ENCODE measurements at regions not wholly inside any gene's neighbourhood (a gene's known extent, or its start where the extent isn't known, plus 50 kb on each side); places are given as distances from the start of the nearest gene placed in this dataset.

DNA sequence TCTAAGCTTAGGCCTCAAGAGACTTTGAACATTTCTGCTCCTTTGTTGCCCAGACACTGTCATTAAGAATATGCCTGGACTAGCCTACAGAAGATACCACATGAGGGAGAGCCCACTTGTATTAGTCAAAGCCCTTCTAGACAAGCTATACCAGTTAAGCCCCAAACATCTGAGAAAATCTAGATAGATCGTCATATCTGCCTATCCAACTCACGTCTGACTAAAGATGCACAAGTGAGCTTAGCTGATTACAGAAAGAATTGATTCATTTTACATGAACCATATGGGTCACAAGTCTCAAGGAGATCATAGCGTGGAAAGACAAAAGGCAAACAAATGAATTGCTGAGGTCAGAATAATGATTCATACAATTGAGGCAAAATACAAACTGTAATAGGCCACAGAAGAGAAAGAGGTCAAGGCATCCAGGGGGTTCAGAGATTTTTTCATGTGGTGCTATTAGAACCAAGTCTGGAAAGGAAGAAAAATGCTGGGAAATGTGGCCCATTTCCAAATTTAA, 1155.5 kb upstream of the TENM4 start:
- Histone ChIP-seq H3K27me3 (no peaks in the 10 kb centered on the region), H3K27ac (no peak overlapping the region), H3K36me3 (replicated peaks in 1 of 2) (no peaks in the 10 kb centered on the region), H3K9me3 (replicated peaks in 1 of 3) (no peaks in the 10 kb centered on the region), H3K4me3 (no peak overlapping the region), H3K4me1 (replicated peaks in 1 of 2) (no peaks in the 10 kb centered on the region)
- TF ChIP-seq, protein P1, sequence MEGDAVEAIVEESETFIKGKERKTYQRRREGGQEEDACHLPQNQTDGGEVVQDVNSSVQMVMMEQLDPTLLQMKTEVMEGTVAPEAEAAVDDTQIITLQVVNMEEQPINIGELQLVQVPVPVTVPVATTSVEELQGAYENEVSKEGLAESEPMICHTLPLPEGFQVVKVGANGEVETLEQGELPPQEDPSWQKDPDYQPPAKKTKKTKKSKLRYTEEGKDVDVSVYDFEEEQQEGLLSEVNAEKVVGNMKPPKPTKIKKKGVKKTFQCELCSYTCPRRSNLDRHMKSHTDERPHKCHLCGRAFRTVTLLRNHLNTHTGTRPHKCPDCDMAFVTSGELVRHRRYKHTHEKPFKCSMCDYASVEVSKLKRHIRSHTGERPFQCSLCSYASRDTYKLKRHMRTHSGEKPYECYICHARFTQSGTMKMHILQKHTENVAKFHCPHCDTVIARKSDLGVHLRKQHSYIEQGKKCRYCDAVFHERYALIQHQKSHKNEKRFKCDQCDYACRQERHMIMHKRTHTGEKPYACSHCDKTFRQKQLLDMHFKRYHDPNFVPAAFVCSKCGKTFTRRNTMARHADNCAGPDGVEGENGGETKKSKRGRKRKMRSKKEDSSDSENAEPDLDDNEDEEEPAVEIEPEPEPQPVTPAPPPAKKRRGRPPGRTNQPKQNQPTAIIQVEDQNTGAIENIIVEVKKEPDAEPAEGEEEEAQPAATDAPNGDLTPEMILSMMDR (IDR thresholded peaks at IDR 0.05), result no peak
- no peak for TF ChIP-seq POLR2A (IDR thresholded peaks at IDR 0.05)
- 82 to 97% (median 88%) methylated on average over 3 of the region's 3 CpGs for WGBS, 4 donors
- no peak for DNase-seq
- intact Hi-C loops (cut with DNase I), result no loop called here

DNA sequence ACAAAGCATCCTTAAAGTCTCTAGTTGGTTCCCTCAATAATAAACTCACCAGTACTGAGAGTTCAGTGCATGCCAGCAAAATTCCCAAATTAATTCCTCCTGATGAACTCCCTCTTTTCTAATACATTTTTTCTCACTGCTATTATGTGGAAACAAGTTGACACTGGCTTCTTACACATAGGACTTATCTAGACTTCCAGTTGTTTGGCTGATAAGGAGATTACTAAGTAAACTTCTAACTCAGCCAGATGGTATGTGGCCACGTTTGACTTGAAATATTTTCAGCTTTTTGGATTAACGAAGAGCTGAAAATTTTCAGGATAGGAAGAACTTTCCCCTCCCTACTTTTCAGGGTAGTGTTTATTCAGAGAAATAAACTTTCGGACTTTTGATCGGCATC, 1154.2 kb upstream of the TENM4 start:
- no peak for DNase-seq
- 45 to 68% (median 56%) methylated on average over 4 of the region's 4 CpGs for WGBS, 4 donors
- no peaks in the 10 kb centered on the region for H3K9me3 ChIP-seq (replicated peaks in 1 of 3)
- no peaks in the 10 kb centered on the region for H3K27me3 ChIP-seq
- H3K36me3 ChIP-seq (replicated peaks in 1 of 2), result no peaks in the 10 kb centered on the region
- H3K4me1 ChIP-seq (replicated peaks in 1 of 2), result no peaks in the 10 kb centered on the region
- intact Hi-C loops (cut with DNase I), result no loop called here
- no peak overlapping the region for H3K27ac ChIP-seq
- H3K4me3 ChIP-seq, result no peak overlapping the region
- TF ChIP-seq, protein P1 (IDR thresholded peaks at IDR 0.05), result no peak
- TF ChIP-seq POLR2A (IDR thresholded peaks at IDR 0.05), result no peak

DNA sequence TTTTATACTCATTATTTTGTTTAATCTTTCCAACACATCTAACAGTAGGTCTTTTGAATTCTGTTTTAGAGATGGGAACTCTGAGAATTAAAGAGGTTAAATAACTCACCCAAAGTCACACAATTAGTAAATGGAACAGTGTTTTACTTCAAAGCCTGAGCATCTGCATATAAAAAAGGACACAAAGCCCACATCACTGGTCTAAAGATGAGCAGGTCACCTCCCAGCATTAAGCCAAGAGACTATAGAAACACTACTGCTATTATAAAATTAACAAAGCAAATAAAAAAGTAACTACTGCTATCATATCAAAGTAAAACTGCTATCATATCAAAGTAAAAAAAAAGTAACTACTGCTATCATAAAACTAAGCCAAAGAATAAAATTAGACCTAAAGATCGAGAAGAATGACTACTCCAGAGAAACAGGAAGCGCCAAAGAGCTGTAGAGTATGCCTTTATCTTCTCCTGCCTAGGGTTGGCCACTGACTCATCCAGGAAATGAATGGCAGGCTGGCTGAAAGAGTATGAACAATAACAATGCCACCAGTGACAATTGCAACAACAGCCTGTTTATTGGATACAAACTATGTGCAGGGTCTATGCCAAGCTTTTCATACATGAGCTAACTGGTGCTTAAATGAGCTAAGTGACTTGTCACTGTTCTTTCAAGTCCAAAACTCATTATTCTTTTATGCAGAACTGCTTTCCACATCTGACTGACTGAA, 1153.0 kb upstream of the TENM4 start:
- TF ChIP-seq POLR2A (IDR thresholded peaks at IDR 0.05), result no peak
- TF ChIP-seq, protein P1 (IDR thresholded peaks at IDR 0.05), result no peak
- no peak for DNase-seq
- Histone ChIP-seq H3K27ac (no peak overlapping the region), H3K36me3 (replicated peaks in 1 of 2) (no peaks in the 10 kb centered on the region), H3K27me3 (no peaks in the 10 kb centered on the region), H3K9me3 (replicated peaks in 1 of 3) (no peaks in the 10 kb centered on the region), H3K4me1 (replicated peaks in 1 of 2) (no peaks in the 10 kb centered on the region), H3K4me3 (no peak overlapping the region)
- 42 to 46% (median 44%) methylated on average over 2 of the region's 2 CpGs for WGBS, 4 donors
- intact Hi-C loops (cut with DNase I), result no loop called here

DNA sequence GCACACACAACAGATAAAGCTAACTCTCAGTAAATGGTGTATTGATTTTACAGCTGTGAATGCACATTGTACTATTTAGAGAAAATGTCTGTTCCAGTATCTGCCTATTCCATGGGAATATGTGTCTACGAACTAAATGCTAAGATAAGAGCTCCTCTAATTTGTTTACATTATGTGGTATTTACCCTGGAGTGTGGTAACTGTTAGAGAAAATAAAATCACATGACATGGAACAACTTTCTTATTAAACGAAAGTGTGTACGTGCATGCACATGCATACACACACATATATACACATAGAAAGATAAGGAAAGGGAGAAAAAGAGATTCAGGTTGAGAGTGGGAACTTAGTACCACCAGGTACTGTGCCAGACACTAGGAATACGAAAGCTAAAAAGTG, 1151.7 kb upstream of the TENM4 start:
- intact Hi-C loops (cut with DNase I), result no loop called here
- H3K27me3 ChIP-seq, result no peaks in the 10 kb centered on the region
- no peaks in the 10 kb centered on the region for H3K4me1 ChIP-seq (replicated peaks in 1 of 2)
- no peak overlapping the region for H3K27ac ChIP-seq
- H3K36me3 ChIP-seq (replicated peaks in 1 of 2), result no peaks in the 10 kb centered on the region
- WGBS, 4 donors, result 74 to 89% (median 81%) methylated on average over 4 of the region's 4 CpGs
- no peaks in the 10 kb centered on the region for H3K9me3 ChIP-seq (replicated peaks in 1 of 3)
- H3K4me3 ChIP-seq, result no peak overlapping the region
- DNase-seq, result no peak
- no peak for TF ChIP-seq POLR2A (IDR thresholded peaks at IDR 0.05)
- TF ChIP-seq, protein P1 (IDR thresholded peaks at IDR 0.05), result no peak

Measured in adrenal gland (tissue), 9 donors.